ENCODE measurements at regions not wholly inside any gene's neighbourhood (a gene's known extent, or its start where the extent isn't known, plus 50 kb on each side); places are given as distances from the start of the nearest gene placed in this dataset.

- DNase-seq (no peak), ATAC-seq (no peak)
- H3K27ac ChIP-seq = no peak overlapping the region
- intact Hi-C loops (cut with DNase I) = no loop called here
- no peak for TF ChIP-seq CTCF (IDR thresholded peaks at IDR 0.05)
- H3K27me3 ChIP-seq = no peaks in the 10 kb centered on the region
- no peak overlapping the region for H3K4me3 ChIP-seq
- H3K4me1 ChIP-seq = no peaks in the 10 kb centered on the region
- no peaks in the 10 kb centered on the region for H3K36me3 ChIP-seq
- H3K9me3 ChIP-seq = no peaks in the 10 kb centered on the region
Measured at GRCh38 chr20:11047559-11047958, 373.8 kb upstream of the JAG1 start.

- no peak for TF ChIP-seq CTCF (IDR thresholded peaks at IDR 0.05)
- DNase-seq = no peak
- Histone ChIP-seq H3K36me3 (no peaks in the 10 kb centered on the region), H3K27me3 (no peaks in the 10 kb centered on the region), H3K4me3 (no peak overlapping the region), H3K27ac (no peak overlapping the region), H3K4me1 (no peaks in the 10 kb centered on the region), H3K9me3 (no peaks in the 10 kb centered on the region)
- intact Hi-C loops (cut with DNase I) = no loop called here
- no peak for ATAC-seq
Measured at GRCh38 chr20:11048739-11049138, 374.9 kb upstream of the JAG1 start.

- Histone ChIP-seq H3K36me3 (no peaks in the 10 kb centered on the region), H3K27me3 (no peaks in the 10 kb centered on the region), H3K4me1 (no peaks in the 10 kb centered on the region), H3K27ac (no peak overlapping the region), H3K4me3 (no peak overlapping the region), H3K9me3 (no peaks in the 10 kb centered on the region)
- no peak for DNase-seq
- TF ChIP-seq CTCF (IDR thresholded peaks at IDR 0.05) = no peak
- intact Hi-C loops (cut with DNase I) = no loop called here
- no peak for ATAC-seq
Measured at GRCh38 chr20:11050350-11050749, 376.6 kb upstream of the JAG1 start.

GRCh38 chr20:11051136-11051535 lies 377.3 kb upstream of the JAG1 start:
- no peak overlapping the region for H3K4me3 ChIP-seq

GRCh38 chr20:11053310-11053709 lies 379.5 kb upstream of the JAG1 start:
- ATAC-seq = no peak

More at GRCh38 chr20:11051136-11051535, 377.3 kb upstream of the JAG1 start:
- DNase-seq (no peak), ATAC-seq (no peak)
- Histone ChIP-seq H3K27me3 (no peaks in the 10 kb centered on the region), H3K27ac (no peak overlapping the region), H3K9me3 (no peaks in the 10 kb centered on the region), H3K36me3 (no peaks in the 10 kb centered on the region), H3K4me1 (no peaks in the 10 kb centered on the region)
- no peak for TF ChIP-seq CTCF (IDR thresholded peaks at IDR 0.05)
- intact Hi-C loops (cut with DNase I) = no loop called here

More at GRCh38 chr20:11053310-11053709, 379.5 kb upstream of the JAG1 start:
- H3K4me3 ChIP-seq = no peak overlapping the region
- intact Hi-C loops (cut with DNase I) = no loop called here
- no peaks in the 10 kb centered on the region for H3K36me3 ChIP-seq
- H3K9me3 ChIP-seq = no peaks in the 10 kb centered on the region
- DNase-seq = no peak
- H3K27ac ChIP-seq = no peak overlapping the region
- no peaks in the 10 kb centered on the region for H3K4me1 ChIP-seq
- H3K27me3 ChIP-seq = no peaks in the 10 kb centered on the region
- no peak for TF ChIP-seq CTCF (IDR thresholded peaks at IDR 0.05)
